ENCODE measurements at regions not wholly inside any gene's neighbourhood (a gene's known extent, or its start where the extent isn't known, plus 50 kb on each side); places are given as distances from the start of the nearest gene placed in this dataset.

DNA sequence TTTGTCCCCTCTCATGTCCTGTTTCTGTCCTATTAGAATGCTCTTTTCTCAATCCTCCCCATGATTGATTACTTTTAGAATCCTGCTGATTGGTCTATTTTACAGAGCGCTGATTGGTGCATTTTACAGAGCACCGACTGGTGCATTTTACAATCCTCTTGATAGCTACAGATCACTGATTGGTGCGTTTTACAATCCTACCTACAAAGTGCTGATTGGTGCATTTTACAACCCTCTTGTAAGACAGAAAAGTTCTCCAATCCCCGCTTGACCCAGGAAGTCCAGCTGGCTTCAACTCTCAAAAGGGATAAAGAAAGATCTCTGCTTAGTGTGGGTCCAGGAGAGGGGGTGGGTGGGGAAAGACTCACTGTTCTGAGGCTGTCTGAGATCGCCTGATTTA, 71.3 kb downstream of the DHRS2 start:
- Histone ChIP-seq H3K4me2 (replicated peaks; ENCODE audit: extremely low read depth, low read length, poor library complexity, severe bottlenecking) (no peak overlapping the region), H3K79me2 (ENCODE audit: insufficient read depth, low read length) (no peaks in the 10 kb centered on the region), H3K27ac (ENCODE audit: low read depth in 1 of 2, low read length in 2 of 2) (no peak overlapping the region), H3K4me1 (ENCODE audit: control insufficient read depth in 1 of 2, insufficient read depth in 2 of 2, low read length in 2 of 2) (no peaks in the 10 kb centered on the region), H2AFZ (ENCODE audit: insufficient read depth, low read depth, low read length, poor library complexity, severe bottlenecking) (no peak overlapping the region), H3K27me3 (ENCODE audit: control insufficient read depth in 2 of 2, insufficient read depth in 2 of 2, low read length in 2 of 2) (no peaks in the 10 kb centered on the region), H3K4me3 (replicated peaks in 1 of 3; ENCODE audit: low read depth in 2 of 3, low read length in 3 of 3) (no peak overlapping the region), H4K20me1 (ENCODE audit: insufficient read depth, low read length) (no peaks in the 10 kb centered on the region), H3K36me3 (replicated peaks in 1 of 2; ENCODE audit: control insufficient read depth in 1 of 2, insufficient read depth in 2 of 2, low read length in 2 of 2) (no peaks in the 10 kb centered on the region), H3K9ac (ENCODE audit: insufficient read depth, low read length, poor library complexity, severe bottlenecking) (no peak overlapping the region), H3K9me3 (replicated peaks in 1 of 2; ENCODE audit: control insufficient read depth in 1 of 2, insufficient read depth in 1 of 2, low read length in 2 of 2) (peaks cover 27 to 37% of the 10 kb centered on the region in 2 donors)
- no peak overlapping the region for H3K27ac Mint-ChIP-seq
- H3K27me3 Mint-ChIP-seq (ENCODE audit: low read depth in 3 of 3) = peaks cover 0 to 1% (median 0%) of the 10 kb centered on the region in 3 donors
- no peaks in the 10 kb centered on the region for H3K36me3 Mint-ChIP-seq
- WGBS (ENCODE audit: insufficient coverage) = 93% methylated on average over 3 of the region's 5 CpGs
- H3K4me1 Mint-ChIP-seq = no peaks in the 10 kb centered on the region
- DNase-seq = no peak
- TF ChIP-seq, protein P1, sequence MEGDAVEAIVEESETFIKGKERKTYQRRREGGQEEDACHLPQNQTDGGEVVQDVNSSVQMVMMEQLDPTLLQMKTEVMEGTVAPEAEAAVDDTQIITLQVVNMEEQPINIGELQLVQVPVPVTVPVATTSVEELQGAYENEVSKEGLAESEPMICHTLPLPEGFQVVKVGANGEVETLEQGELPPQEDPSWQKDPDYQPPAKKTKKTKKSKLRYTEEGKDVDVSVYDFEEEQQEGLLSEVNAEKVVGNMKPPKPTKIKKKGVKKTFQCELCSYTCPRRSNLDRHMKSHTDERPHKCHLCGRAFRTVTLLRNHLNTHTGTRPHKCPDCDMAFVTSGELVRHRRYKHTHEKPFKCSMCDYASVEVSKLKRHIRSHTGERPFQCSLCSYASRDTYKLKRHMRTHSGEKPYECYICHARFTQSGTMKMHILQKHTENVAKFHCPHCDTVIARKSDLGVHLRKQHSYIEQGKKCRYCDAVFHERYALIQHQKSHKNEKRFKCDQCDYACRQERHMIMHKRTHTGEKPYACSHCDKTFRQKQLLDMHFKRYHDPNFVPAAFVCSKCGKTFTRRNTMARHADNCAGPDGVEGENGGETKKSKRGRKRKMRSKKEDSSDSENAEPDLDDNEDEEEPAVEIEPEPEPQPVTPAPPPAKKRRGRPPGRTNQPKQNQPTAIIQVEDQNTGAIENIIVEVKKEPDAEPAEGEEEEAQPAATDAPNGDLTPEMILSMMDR (IDR thresholded peaks at IDR 0.05) = no peak
- intact Hi-C loops (cut with micrococcal nuclease) = no loop called here
- peaks cover 27 to 42% (median 35%) of the 10 kb centered on the region in 7 donors for H3K9me3 Mint-ChIP-seq
- H3K4me3 Mint-ChIP-seq = no peak overlapping the region

DNA sequence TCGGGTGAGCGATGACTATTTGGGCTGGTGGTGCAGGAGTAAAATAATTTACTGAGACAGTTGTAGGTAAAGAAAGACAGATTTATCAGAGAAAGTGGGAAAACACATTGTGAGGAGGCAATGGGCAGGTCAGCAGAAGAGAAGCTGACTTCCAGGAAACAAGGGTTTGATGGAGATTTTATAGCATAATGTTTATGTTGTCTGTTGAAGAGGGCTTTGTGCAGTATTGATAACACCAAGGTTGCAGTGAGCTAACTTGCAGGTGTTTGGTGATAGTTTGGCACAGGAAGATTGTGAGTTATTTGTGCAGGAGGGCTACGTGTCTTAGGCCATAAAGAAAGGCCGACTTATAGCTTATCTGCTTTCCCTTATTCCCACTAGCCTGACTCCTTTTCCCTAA, 72.2 kb downstream of the DHRS2 start:
- peaks cover 0 to 2% of the 10 kb centered on the region in 2 donors for H3K27me3 ChIP-seq (ENCODE audit: control insufficient read depth in 2 of 2, insufficient read depth in 2 of 2, low read length in 2 of 2)

More for the DNA sequence above, 72.2 kb downstream of the DHRS2 start:
- Mint-ChIP-seq H3K4me3 (no peak overlapping the region), H3K4me1 (no peaks in the 10 kb centered on the region), H3K27ac (no peak overlapping the region), H3K36me3 (no peaks in the 10 kb centered on the region), H3K27me3 (ENCODE audit: low read depth in 3 of 3) (peaks cover 0 to 5% (median 0%) of the 10 kb centered on the region in 3 donors), H3K9me3 (peaks cover 25 to 41% (median 33%) of the 10 kb centered on the region in 7 donors)
- intact Hi-C loops (cut with micrococcal nuclease) = no loop called here
- H2AFZ ChIP-seq (ENCODE audit: insufficient read depth, low read depth, low read length, poor library complexity, severe bottlenecking) = no peak overlapping the region
- TF ChIP-seq, protein P1 (IDR thresholded peaks at IDR 0.05) = no peak
- H3K9me3 ChIP-seq (replicated peaks in 1 of 2; ENCODE audit: control insufficient read depth in 1 of 2, insufficient read depth in 1 of 2, low read length in 2 of 2) = peaks cover 27 to 37% of the 10 kb centered on the region in 2 donors
- no peaks in the 10 kb centered on the region for H3K4me1 ChIP-seq (ENCODE audit: control insufficient read depth in 1 of 2, insufficient read depth in 2 of 2, low read length in 2 of 2)
- H3K36me3 ChIP-seq (replicated peaks in 1 of 2; ENCODE audit: control insufficient read depth in 1 of 2, insufficient read depth in 2 of 2, low read length in 2 of 2) = no peaks in the 10 kb centered on the region
- DNase-seq = no peak
- no peak overlapping the region for H3K27ac ChIP-seq (ENCODE audit: low read depth in 1 of 2, low read length in 2 of 2)
- no peak overlapping the region for H3K9ac ChIP-seq (ENCODE audit: insufficient read depth, low read length, poor library complexity, severe bottlenecking)
- 95% methylated on average over 2 of the region's 4 CpGs for WGBS (ENCODE audit: insufficient coverage)
- H3K4me3 ChIP-seq (replicated peaks in 1 of 3; ENCODE audit: low read depth in 2 of 3, low read length in 3 of 3) = no peak overlapping the region
- no peak overlapping the region for H3K4me2 ChIP-seq (replicated peaks; ENCODE audit: extremely low read depth, low read length, poor library complexity, severe bottlenecking)
- no peaks in the 10 kb centered on the region for H4K20me1 ChIP-seq (ENCODE audit: insufficient read depth, low read length)
- no peaks in the 10 kb centered on the region for H3K79me2 ChIP-seq (ENCODE audit: insufficient read depth, low read length)

All from CD14-positive monocyte (primary cell).